ENCODE measurements at regions not wholly inside any gene's neighbourhood (a gene's known extent, or its start where the extent isn't known, plus 50 kb on each side); places are given as distances from the start of the nearest gene placed in this dataset.

DNA sequence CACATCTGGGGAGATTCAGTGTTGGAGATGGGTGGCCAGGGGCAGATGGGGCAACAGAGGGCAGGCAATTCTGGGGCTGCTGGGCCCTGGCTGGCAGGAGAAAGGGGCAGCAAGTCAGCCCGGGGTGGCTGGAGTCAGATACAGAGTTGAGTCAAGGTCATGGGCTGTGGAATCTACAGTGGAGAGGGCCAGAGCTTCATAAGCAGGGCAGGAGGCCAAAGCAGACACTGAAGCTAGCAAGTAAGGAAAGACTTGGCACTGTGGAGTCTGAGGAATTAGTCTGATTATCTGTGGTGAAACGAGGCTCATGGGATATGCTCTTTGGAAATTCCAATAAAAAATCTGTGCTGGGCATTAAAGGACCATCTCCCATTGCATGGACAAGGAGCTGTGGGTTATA is 95.5 kb downstream of the TMX1 start:
- no peaks in the 10 kb centered on the region for H3K27me3 Mint-ChIP-seq
- DNase-seq (ENCODE audit: extremely low spot score, unreplicated experiment): no peak
- H3K27ac Mint-ChIP-seq: no peak overlapping the region
- peaks cover 8% of the 10 kb centered on the region for H3K9me3 Mint-ChIP-seq
- H3K4me3 Mint-ChIP-seq: no peak overlapping the region
- no peaks in the 10 kb centered on the region for H3K4me1 Mint-ChIP-seq (ENCODE audit: unreplicated experiment)
- no peaks in the 10 kb centered on the region for H3K36me3 Mint-ChIP-seq
- TF ChIP-seq, protein P1, sequence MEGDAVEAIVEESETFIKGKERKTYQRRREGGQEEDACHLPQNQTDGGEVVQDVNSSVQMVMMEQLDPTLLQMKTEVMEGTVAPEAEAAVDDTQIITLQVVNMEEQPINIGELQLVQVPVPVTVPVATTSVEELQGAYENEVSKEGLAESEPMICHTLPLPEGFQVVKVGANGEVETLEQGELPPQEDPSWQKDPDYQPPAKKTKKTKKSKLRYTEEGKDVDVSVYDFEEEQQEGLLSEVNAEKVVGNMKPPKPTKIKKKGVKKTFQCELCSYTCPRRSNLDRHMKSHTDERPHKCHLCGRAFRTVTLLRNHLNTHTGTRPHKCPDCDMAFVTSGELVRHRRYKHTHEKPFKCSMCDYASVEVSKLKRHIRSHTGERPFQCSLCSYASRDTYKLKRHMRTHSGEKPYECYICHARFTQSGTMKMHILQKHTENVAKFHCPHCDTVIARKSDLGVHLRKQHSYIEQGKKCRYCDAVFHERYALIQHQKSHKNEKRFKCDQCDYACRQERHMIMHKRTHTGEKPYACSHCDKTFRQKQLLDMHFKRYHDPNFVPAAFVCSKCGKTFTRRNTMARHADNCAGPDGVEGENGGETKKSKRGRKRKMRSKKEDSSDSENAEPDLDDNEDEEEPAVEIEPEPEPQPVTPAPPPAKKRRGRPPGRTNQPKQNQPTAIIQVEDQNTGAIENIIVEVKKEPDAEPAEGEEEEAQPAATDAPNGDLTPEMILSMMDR (conservative IDR thresholded peaks at IDR 0.05): no peak

DNA sequence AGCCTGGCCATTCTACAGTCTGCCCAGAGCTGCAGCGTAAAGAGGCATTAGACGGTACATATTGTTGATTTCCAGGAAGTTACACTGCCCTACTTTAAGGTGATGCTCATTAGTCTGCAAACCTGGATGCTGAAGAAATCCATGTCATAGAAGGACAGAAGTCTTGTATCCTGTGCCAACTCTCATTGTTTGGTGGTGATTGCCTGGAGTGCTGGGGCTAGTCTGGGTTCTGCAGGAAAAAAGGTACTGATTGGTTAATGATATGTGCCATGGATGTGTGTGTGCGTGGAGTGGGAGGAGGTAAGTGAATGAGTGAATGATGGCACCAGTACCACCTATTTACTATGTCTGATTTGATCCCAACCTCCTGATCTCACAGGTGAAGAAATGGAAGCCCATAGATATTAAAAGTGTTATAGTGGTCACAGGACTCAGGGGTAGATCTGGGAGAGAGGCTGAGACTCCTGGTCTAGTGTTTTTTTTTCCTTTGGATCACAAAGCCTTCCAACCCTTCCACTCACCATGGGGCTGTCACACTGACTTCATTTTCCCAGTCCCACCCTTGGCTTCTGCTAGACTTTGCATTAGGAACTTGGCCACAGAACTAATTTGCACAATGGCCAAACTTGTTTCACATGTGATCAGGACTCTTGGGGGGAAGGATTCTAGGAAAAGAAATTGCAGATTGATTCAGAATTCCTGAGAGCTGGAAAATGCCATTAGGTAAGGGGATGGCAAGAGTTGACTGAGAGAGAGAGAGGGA is 96.1 kb downstream of the TMX1 start:
- H3K27ac Mint-ChIP-seq: no peak overlapping the region
- H3K4me3 Mint-ChIP-seq: no peak overlapping the region
- H3K9me3 Mint-ChIP-seq: peaks cover 8% of the 10 kb centered on the region
- no peaks in the 10 kb centered on the region for H3K27me3 Mint-ChIP-seq
- no peaks in the 10 kb centered on the region for H3K4me1 Mint-ChIP-seq (ENCODE audit: unreplicated experiment)
- no peak for DNase-seq (ENCODE audit: extremely low spot score, unreplicated experiment)
- H3K36me3 Mint-ChIP-seq: no peaks in the 10 kb centered on the region
- TF ChIP-seq, protein P1 (conservative IDR thresholded peaks at IDR 0.05): no peak

DNA sequence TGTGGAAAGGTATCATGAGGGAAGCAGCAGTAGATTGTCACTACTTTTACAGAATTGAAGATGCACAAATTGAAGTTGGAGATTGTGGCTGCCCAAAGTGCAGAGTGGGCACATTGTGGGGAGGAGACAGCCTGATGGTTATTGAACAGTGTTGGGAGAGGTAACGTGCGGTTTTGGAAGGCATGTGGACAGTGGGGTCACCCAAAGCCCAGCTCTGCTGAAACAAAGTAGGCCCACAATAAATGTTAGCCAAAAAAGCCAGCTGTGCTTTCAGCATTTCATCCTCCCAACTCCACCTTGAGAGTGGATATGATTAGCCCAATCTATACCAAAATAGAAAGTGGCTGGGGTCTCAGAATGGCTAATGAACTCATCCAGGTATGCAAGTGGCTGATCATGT is 96.7 kb downstream of the TMX1 start:
- H3K27ac Mint-ChIP-seq: no peak overlapping the region
- TF ChIP-seq, protein P1 (conservative IDR thresholded peaks at IDR 0.05): no peak
- no peak for DNase-seq (ENCODE audit: extremely low spot score, unreplicated experiment)

DNA sequence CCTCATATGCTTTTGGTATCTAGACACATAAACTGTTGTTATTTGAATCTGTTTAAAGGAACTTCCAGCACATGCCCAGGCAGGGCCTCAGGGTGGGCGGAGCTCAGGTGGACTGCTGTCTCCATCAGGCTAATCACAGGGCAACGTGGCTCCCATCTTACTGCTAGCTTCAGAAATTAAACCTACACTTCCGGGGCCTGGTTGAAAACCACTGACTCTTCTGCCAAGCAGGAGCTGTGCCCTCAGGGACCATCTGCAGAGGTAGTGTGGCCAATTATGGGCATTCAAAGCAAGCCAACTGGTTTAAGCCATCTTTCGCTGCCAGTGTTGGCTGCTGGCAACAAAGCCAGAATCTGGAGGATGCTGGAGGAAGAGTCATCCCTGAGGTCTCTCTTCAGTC is 97.5 kb downstream of the TMX1 start:
- TF ChIP-seq, protein P1 (conservative IDR thresholded peaks at IDR 0.05): no peak
- Mint-ChIP-seq H3K4me1 (ENCODE audit: unreplicated experiment) (no peaks in the 10 kb centered on the region), H3K9me3 (peaks cover 19% of the 10 kb centered on the region), H3K36me3 (no peaks in the 10 kb centered on the region), H3K27ac (no peak overlapping the region), H3K27me3 (no peaks in the 10 kb centered on the region), H3K4me3 (no peak overlapping the region)
- DNase-seq (ENCODE audit: extremely low spot score, unreplicated experiment): no peak

More for the DNA sequence above, 96.7 kb downstream of the TMX1 start:
- Mint-ChIP-seq H3K4me1 (ENCODE audit: unreplicated experiment) (no peaks in the 10 kb centered on the region), H3K9me3 (peaks cover 12% of the 10 kb centered on the region), H3K36me3 (no peaks in the 10 kb centered on the region), H3K27me3 (no peaks in the 10 kb centered on the region), H3K4me3 (no peak overlapping the region)

DNA sequence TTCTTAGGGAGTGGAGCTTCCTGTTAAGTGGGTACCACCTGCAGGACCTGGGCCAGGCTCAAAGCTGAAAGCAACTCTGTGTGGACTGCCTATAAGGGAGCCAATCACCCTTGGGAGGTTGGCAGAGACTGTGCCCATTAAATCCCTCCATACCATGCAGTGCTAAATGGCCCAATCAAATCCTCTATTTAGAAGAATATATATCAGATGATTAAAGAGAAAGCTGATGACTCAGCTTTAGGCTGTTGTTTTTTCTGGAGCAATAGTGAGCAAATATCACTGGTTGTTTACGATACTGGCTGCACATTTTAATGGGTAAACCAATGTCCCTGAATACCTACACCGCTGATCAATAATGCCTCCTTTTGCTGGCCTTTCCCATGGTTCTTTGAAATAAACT is 101.3 kb downstream of the TMX1 start:
- no peak overlapping the region for H3K4me3 Mint-ChIP-seq

More for the DNA sequence above, 101.3 kb downstream of the TMX1 start:
- Mint-ChIP-seq H3K36me3 (no peaks in the 10 kb centered on the region), H3K9me3 (peaks cover 19% of the 10 kb centered on the region), H3K27me3 (no peaks in the 10 kb centered on the region), H3K4me1 (ENCODE audit: unreplicated experiment) (no peaks in the 10 kb centered on the region), H3K27ac (no peak overlapping the region)
- DNase-seq (ENCODE audit: extremely low spot score, unreplicated experiment): no peak
- TF ChIP-seq, protein P1 (conservative IDR thresholded peaks at IDR 0.05): no peak
